K562 (cell line): ENCODE measurements at regions not wholly inside any gene's neighbourhood (a gene's known extent, or its start where the extent isn't known, plus 50 kb on each side); places are given as distances from the start of the nearest gene placed in this dataset.

Experiments used
- ATAC-seq: fragments of 200-7000 bp; cut with Tn5 transposase; 3 replicates; pipeline ENCODE4 v1.9.1; 2020; ENCODE audit warnings: moderate library complexity
- BruUV-seq: library from RNA; stranded (reverse); fragments of 400-500 nt; replicated peaks from 2 replicates; lab custom pipeline; 2021; lab: Mats Ljungman, UMichigan
- CTCF ChIA-PET: fragments of 300-600 bp; formaldehyde crosslinking; extraction: SDS; loops from one replicate; lab custom pipeline; 2021; ENCODE audit warnings: low intra/inter-chr PET ratio; lab: Yijun Ruan, JAX
- POLR2A ChIA-PET: fragments of 300-600, 350-650 bp; sonication (Branson Sonifier 250); formaldehyde crosslinking; extraction: SDS; loops from one replicate; lab custom pipeline; 2021; ENCODE audit warnings: antibody characterized with exemption, inconsistent platforms; lab: Yijun Ruan, JAX
- DNase-seq, 4 experiments: peaks; one replicate each; pipeline versions ENCODE4 v3.0.0 to v3.0.0-alpha.2; 2011 to 2018; ENCODE audit warnings: low spot score in 3 of 4, mixed read lengths in 3 of 4; ENCODE audit errors: extremely low read depth in 1 of 4
- FAIRE-seq: peaks from 2 replicates; lab custom pipeline; 2011; peaks lifted over from hg19 to GRCh38; lab: Jason Lieb, UNC
- H2AFZ ChIP-seq: 2 replicates; pipeline ENCODE4 v1.6.0; 2011; ENCODE audit warnings: low read depth, low read length, control low read depth, inconsistent platforms
- H3K27ac ChIP-seq: fragments of 200-600 bp; 3 replicates; pipeline ENCODE4 v1.8.0; 2011; ENCODE audit warnings: low read depth, mild to moderate bottlenecking, control low read depth, inconsistent platforms, low read length, moderate library complexity, mixed read lengths; ENCODE audit errors: extremely low read depth
- H3K27me3 ChIP-seq, 2 experiments: fragments of 300-600 bp in 1 of 2; 2 replicates in 1 of 2; 3 replicates in 1 of 2; pipeline versions ENCODE4 v1.6.0 to v1.8.0; 2011; ENCODE audit warnings: inconsistent platforms in 2 of 2, low read length in 2 of 2, mild to moderate bottlenecking in 1 of 2, mixed read lengths in 1 of 2, moderate library complexity in 1 of 2; ENCODE audit not compliant: control insufficient read depth in 2 of 2, insufficient read depth in 2 of 2
- H3K36me3 ChIP-seq: fragments of 300-600 bp; 3 replicates; pipeline ENCODE4 v1.8.0; 2011; ENCODE audit warnings: mild to moderate bottlenecking, low read length, inconsistent platforms; ENCODE audit not compliant: control insufficient read depth, insufficient read depth
- H3K4me1 ChIP-seq, 2 experiments: fragments of 200-600 bp in 1 of 2; replicated peaks in 1 of 2; 2 replicates in 1 of 2; 3 replicates in 1 of 2; pipeline versions ENCODE4 v1.5.1 to v1.8.0; 2011; ENCODE audit warnings: inconsistent platforms in 2 of 2, low read length in 2 of 2, mild to moderate bottlenecking in 1 of 2, mixed read lengths in 1 of 2, moderate library complexity in 1 of 2; ENCODE audit not compliant: control insufficient read depth in 2 of 2, insufficient read depth in 2 of 2
- H3K4me2 ChIP-seq: 2 replicates; pipeline ENCODE4 v1.6.1; 2011; ENCODE audit warnings: low read length, control low read depth, inconsistent platforms, mixed read lengths; ENCODE audit not compliant: insufficient read depth
- H3K4me3 ChIP-seq: fragments of 200-600 bp; sonication (generic), shearing (Covaris generic); 2 replicates; pipeline ENCODE4 v1.5.1; 2016; ENCODE audit warnings: control low read depth, inconsistent platforms
- H3K79me2 ChIP-seq: fragments of 200-600 bp; 3 replicates; pipeline ENCODE4 v1.8.0; 2011; ENCODE audit warnings: low read length, inconsistent platforms; ENCODE audit not compliant: control insufficient read depth, insufficient read depth
- H3K9ac ChIP-seq, 2 experiments: 2 replicates each; pipeline versions ENCODE4 v1.6.0 to v1.6.1; 2011; ENCODE audit warnings: low read depth in 2 of 2, low read length in 2 of 2, control low read depth in 1 of 2, inconsistent platforms in 1 of 2, mild to moderate bottlenecking in 1 of 2, mixed read lengths in 1 of 2; ENCODE audit not compliant: insufficient read depth in 1 of 2
- H3K9me1 ChIP-seq: one replicate; pipeline ENCODE4 v1.6.0; 2011; ENCODE audit warnings: inconsistent platforms, mild to moderate bottlenecking, low read length, moderate library complexity; ENCODE audit not compliant: control insufficient read depth, insufficient read depth
- H3K9me3 ChIP-seq: replicated peaks from 2 replicates; pipeline ENCODE4 v1.5.1; 2011; ENCODE audit warnings: low read depth, low read length, inconsistent platforms; ENCODE audit not compliant: control insufficient read depth, insufficient read depth
- H4K20me1 ChIP-seq: replicated peaks from 2 replicates; pipeline ENCODE4 v1.6.1; 2011; ENCODE audit warnings: low read length, inconsistent platforms, mixed read lengths; ENCODE audit not compliant: control insufficient read depth, insufficient read depth
- ASH1L ChIP-seq: fragments of 450-650 bp; IDR thresholded peaks from 2 replicates; pipeline ENCODE4 v1.6.1; 2018; ENCODE audit warnings: borderline replicate concordance, mild to moderate bottlenecking, low read depth; ENCODE audit not compliant: partially characterized antibody
- ESRRA ChIP-seq: fragments of 450-650 bp; IDR thresholded peaks from 2 replicates; pipeline ENCODE4 v1.6.1; 2014; ENCODE audit warnings: low read depth, mild to moderate bottlenecking, moderate library complexity, borderline replicate concordance
- ETV1 ChIP-seq: fragments of 450-650 bp; conservative IDR thresholded peaks from 2 replicates; pipeline ENCODE4 v1.6.1; 2016; ENCODE audit warnings: missing genetic modification characterization, control low read depth, low read depth, missing compliant biosample characterization
- MAFF ChIP-seq: IDR thresholded peaks from 2 replicates; pipeline ENCODE4 v1.6.1; 2012; ENCODE audit warnings: low read length, improper control_type of control experiment
- MNT ChIP-seq, 2 experiments: fragments of 450-650 bp; conservative IDR thresholded peaks; 2 replicates each; pipeline ENCODE4 v1.6.1; 2017; ENCODE audit warnings: mild to moderate bottlenecking in 2 of 2, moderate library complexity in 2 of 2
- NR2F6 ChIP-seq: fragments of 450-650 bp; formaldehyde crosslinking; IDR thresholded peaks from 2 replicates; pipeline ENCODE4 v1.4.0; 2020; ENCODE audit warnings: mild to moderate bottlenecking
- PKNOX1 ChIP-seq: fragments of 450-650 bp; IDR thresholded peaks from 2 replicates; pipeline ENCODE4 v1.6.1; 2016
- SNIP1 ChIP-seq: fragments of 450-650 bp; IDR thresholded peaks from 2 replicates; pipeline ENCODE4 v1.7.1; 2017; ENCODE audit warnings: low read depth, mild to moderate bottlenecking
- TFAM ChIP-seq: fragments of 250-450 bp; sonication (Bioruptor Pico); conservative IDR thresholded peaks from 2 replicates; pipeline ENCODE4 v1.5.0; 2021; ENCODE audit warnings: mild to moderate bottlenecking, moderate library complexity
- TOE1 ChIP-seq, 2 experiments: fragments of 450-650 bp in 1 of 2; sonication (generic) in 1 of 2; formaldehyde crosslinking in 1 of 2; IDR thresholded peaks; 2 replicates each; pipeline versions ENCODE4 v1.7.1 to v1.8.0; 2016 to 2022; ENCODE audit warnings: borderline replicate concordance in 2 of 2, mild to moderate bottlenecking in 2 of 2, antibody characterized with exemption in 1 of 2, inconsistent platforms in 1 of 2, low read depth in 1 of 2, missing genetic modification reagents in 1 of 2, moderate library complexity in 1 of 2
- U2AF1 ChIP-seq: fragments of 200-400 bp; formaldehyde crosslinking; optimal IDR thresholded peaks from 2 replicates; pipeline ENCODE3; 2017; ENCODE audit warnings: mild to moderate bottlenecking, low read depth, low read length, moderate library complexity
- ZHX1 ChIP-seq: fragments of 150-350 bp; conservative IDR thresholded peaks from 2 replicates; pipeline ENCODE4 v1.6.1; 2014; ENCODE audit warnings: low read length
- ZMIZ1 ChIP-seq, 2 experiments: fragments of 150-350 bp in 1 of 2; IDR thresholded peaks; 2 replicates each; pipeline ENCODE4 v1.6.1; 2012 to 2016; ENCODE audit warnings: low read depth in 2 of 2, low read length in 2 of 2, mild to moderate bottlenecking in 1 of 2, moderate library complexity in 1 of 2
- ZNF232 ChIP-seq: sonication (generic); formaldehyde crosslinking; IDR thresholded peaks from 2 replicates; pipeline ENCODE4 v1.8.0; 2022; ENCODE audit warnings: mild to moderate bottlenecking, missing genetic modification reagents
- ZNF507 ChIP-seq: conservative IDR thresholded peaks from 2 replicates; pipeline ENCODE4 v1.6.1; 2017; ENCODE audit warnings: missing genetic modification characterization, missing compliant biosample characterization
- in situ Hi-C: fragments of 300-500 bp; cut with MboI; formaldehyde crosslinking; loops from 4 replicates; pipeline ENCODE4 v1.15.0; 2018; ENCODE audit warnings: inconsistent platforms, mixed read lengths
- intact Hi-C: fragments of 100-400 bp; cut with micrococcal nuclease; formaldehyde crosslinking; loops from 2 replicates; pipeline ENCODE4 v1.14.2; 2022

- intact Hi-C loops: no loop called here
- Histone ChIP-seq H4K20me1 (no peaks in the 10 kb centered on the region), H3K9ac (no peak overlapping the region), H3K9me3 (no peaks in the 10 kb centered on the region), H3K9me1 (no peaks in the 10 kb centered on the region), H2AFZ (no peak overlapping the region), H3K79me2 (no peaks in the 10 kb centered on the region), H3K4me3 (no peak overlapping the region), H3K4me1 (no peaks in the 10 kb centered on the region), H3K36me3 (no peaks in the 10 kb centered on the region), H3K27me3 (no peaks in the 10 kb centered on the region), H3K4me2 (no peak overlapping the region), H3K27ac (no peak overlapping the region)
- ChIA-PET CTCF (no interaction called here), POLR2A (no interaction called here)
- FAIRE-seq (no peak), ATAC-seq (no peak), DNase-seq (no peak)
- in situ Hi-C loops: no loop called here
- BruUV-seq: no TSS peak
- TF ChIP-seq ZHX1: no peak
- TF ChIP-seq ZMIZ1 (IDR thresholded peaks at IDR 0.05; ENCODE audit: low read depth in 2 of 2, low read length in 2 of 2): no peak
- TF ChIP-seq MAFF: no peak
- no peak for TF ChIP-seq MNT (conservative IDR thresholded peaks at IDR 0.05)
- no peak for TF ChIP-seq ASH1L
- TF ChIP-seq ETV1: no peak
- no peak for TF ChIP-seq NR2F6 (CRISPR knock-in tag)
- no peak for TF ChIP-seq SNIP1
- no peak for TF ChIP-seq PKNOX1
- no peak for TF ChIP-seq ESRRA
- no peak for TF ChIP-seq ZNF232
- TF ChIP-seq TOE1 (IDR thresholded peaks at IDR 0.05; ENCODE audit: borderline replicate concordance): no peak
- TF ChIP-seq TOE1 (CRISPR knock-in tag; IDR thresholded peaks at IDR 0.05; ENCODE audit: borderline replicate concordance, low read depth): no peak
- no peak for TF ChIP-seq U2AF1
- no peak for TF ChIP-seq TFAM
- TF ChIP-seq ZNF507 (tag): no peak
Measured at GRCh38 chrX:79568309-79568708, 201.2 kb upstream of the ITM2A start.
